GM12872 (cell line): ENCODE measurements at regions not wholly inside any gene's neighbourhood (a gene's known extent, or its start where the extent isn't known, plus 50 kb on each side); places are given as distances from the start of the nearest gene placed in this dataset.

ENCODE experiments used
- TF ChIP-seq, protein P1 (sequence below): IDR thresholded peaks from 3 replicates; pipeline ENCODE4 v1.5.1; 2011; ENCODE audit warnings: low read depth, mild to moderate bottlenecking, low read length, moderate library complexity; ENCODE audit not compliant: insufficient read depth

GRCh38 chr2:2743164-2743571 is 412.1 kb upstream of the MYT1L start:
- TF ChIP-seq, protein P1, sequence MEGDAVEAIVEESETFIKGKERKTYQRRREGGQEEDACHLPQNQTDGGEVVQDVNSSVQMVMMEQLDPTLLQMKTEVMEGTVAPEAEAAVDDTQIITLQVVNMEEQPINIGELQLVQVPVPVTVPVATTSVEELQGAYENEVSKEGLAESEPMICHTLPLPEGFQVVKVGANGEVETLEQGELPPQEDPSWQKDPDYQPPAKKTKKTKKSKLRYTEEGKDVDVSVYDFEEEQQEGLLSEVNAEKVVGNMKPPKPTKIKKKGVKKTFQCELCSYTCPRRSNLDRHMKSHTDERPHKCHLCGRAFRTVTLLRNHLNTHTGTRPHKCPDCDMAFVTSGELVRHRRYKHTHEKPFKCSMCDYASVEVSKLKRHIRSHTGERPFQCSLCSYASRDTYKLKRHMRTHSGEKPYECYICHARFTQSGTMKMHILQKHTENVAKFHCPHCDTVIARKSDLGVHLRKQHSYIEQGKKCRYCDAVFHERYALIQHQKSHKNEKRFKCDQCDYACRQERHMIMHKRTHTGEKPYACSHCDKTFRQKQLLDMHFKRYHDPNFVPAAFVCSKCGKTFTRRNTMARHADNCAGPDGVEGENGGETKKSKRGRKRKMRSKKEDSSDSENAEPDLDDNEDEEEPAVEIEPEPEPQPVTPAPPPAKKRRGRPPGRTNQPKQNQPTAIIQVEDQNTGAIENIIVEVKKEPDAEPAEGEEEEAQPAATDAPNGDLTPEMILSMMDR: no peak

DNA sequence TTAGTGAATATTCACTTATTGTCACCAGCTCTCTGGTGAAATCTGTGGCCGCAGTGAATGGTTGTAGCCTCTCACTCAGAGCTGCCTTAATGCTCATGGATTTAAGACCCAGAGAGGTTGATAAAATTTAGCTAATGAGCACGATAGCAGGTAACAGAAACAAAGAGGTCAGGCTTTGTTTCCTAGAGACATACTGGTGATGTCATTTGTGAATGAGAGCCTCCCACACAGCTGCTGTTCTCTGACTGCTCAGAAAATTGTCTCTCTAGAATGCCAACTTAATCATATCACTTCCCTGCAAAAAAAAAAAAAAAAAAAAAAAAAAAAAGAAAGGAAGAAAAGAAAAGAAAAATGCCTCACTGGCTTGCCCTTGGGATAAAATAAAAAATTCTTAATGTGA is 411.7 kb upstream of the MYT1L start:
- TF ChIP-seq, protein P1: no peak

DNA sequence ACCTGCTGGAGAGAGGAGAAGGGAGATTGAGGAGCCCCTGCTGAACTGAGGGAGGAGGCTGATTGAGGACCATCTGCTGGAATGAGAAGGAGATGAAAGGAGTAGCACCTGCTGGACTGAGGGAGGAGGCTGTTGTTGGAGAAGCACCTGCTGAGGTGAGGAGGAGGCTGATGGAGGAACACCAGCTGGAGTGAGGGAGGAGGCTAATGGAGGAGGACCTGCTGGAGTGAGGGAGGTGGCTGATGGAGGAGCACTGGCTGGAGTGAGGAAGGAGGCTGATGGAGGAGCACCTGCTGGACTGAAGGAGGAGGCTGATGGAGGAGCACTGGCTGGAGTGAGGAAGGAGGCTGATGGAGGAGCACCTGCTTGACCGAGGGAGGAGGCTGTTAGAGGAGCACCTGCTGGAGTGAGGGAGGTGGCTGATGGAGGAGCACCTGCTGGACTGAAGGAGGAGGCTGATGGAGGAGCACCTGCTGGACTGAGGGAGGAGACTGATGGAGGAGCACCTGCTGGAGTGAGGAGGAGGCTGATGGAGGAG is 409.2 kb upstream of the MYT1L start:
- TF ChIP-seq, protein P1: no peak

GRCh38 chr2:2739231-2739795 is 408.2 kb upstream of the MYT1L start:
- TF ChIP-seq, protein P1: no peak

DNA sequence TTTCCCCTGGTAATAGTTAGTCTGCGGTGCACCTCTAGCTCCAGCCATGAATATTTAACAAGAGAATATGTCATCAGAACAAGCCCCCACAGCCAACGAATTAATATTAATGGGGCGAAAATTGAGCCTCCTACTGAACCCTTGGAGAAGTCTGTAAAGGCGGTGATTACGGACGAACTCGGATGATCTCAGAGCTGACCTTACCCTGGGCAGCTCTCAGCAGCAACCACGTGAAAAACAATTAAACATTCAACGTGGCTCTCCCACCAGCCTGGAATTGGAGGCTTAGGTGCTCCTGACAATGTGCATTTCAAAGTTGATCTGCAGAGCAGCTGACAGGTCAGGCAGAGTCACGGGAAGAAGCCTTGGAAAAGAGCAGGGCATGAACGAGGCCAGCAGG is 407.6 kb upstream of the MYT1L start:
- TF ChIP-seq, protein P1: no peak

GRCh38 chr2:2738276-2738675 is 407.2 kb upstream of the MYT1L start:
- TF ChIP-seq, protein P1: no peak

DNA sequence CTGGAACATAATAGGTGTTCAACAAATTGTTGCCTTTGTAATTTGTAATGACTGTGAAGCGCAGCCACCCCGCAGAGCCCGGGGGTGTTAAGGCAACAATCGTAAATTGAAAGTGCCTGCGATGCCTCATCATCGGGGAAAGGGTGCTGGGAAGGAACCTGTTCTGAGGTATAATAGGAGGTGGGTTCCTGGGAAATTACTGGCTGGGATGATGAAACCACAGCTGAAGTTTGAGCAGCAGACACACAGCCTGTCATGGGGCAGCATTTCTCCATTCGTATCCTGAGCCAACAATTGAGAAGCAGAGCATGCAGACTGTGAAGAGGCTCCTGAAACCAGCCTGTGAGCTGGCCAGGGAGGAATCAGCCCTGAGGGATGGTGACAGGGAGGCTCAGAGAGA is 404.0 kb upstream of the MYT1L start:
- TF ChIP-seq, protein P1: no peak
